SK-N-SH (cell line): ENCODE measurements at regions not wholly inside any gene's neighbourhood (a gene's known extent, or its start where the extent isn't known, plus 50 kb on each side); places are given as distances from the start of the nearest gene placed in this dataset.

ENCODE experiments used
- CTCF ChIA-PET: fragments of 300-600, 350-600 bp; formaldehyde crosslinking; extraction: SDS; loops from one replicate; lab custom pipeline; 2021; lab: Yijun Ruan, JAX
- POLR2A ChIA-PET: fragments of 350-600 bp; sonication (Branson Sonifier 250); formaldehyde crosslinking; extraction: SDS; loops from one replicate; lab custom pipeline; 2020; ENCODE audit warnings: antibody characterized with exemption, inconsistent platforms; lab: Yijun Ruan, JAX
- DNase-seq: peaks from one replicate; pipeline ENCODE4 v3.0.0; 2012
- H2AFZ ChIP-seq: fragments of 200-600 bp; sonication (generic); 2 replicates; pipeline ENCODE4 v1.8.1; 2016; ENCODE audit warnings: antibody characterized with exemption, mild to moderate bottlenecking, low read depth
- H3F3A ChIP-seq: fragments of 200-600 bp; sonication (generic); replicated peaks from 2 replicates; pipeline ENCODE3; 2016; ENCODE audit warnings: antibody characterized with exemption, mild to moderate bottlenecking; ENCODE audit not compliant: insufficient read depth
- H3K27ac ChIP-seq, 2 experiments: fragments of 200-500 bp in 1 of 2; fragments of 200-600 bp in 1 of 2; sonication (Bioruptor generic) in 1 of 2; sonication (generic), shearing (Covaris generic) in 1 of 2; 2 replicates each; pipeline versions ENCODE4 v1.5.1 to v1.6.1; 2014 to 2016; ENCODE audit warnings: low read depth in 2 of 2, inconsistent platforms in 1 of 2, low read length in 1 of 2, mild to moderate bottlenecking in 1 of 2, mixed read lengths in 1 of 2
- H3K27me3 ChIP-seq: fragments of 200-600 bp; sonication (generic), shearing (Covaris generic); 2 replicates; pipeline ENCODE4 v1.6.1; 2016; ENCODE audit warnings: mixed run types; ENCODE audit not compliant: insufficient read depth
- H3K36me3 ChIP-seq, 2 experiments: fragments of 200-500 bp in 1 of 2; fragments of 200-600 bp in 1 of 2; sonication (Bioruptor generic) in 1 of 2; sonication (generic) in 1 of 2; replicated peaks in 1 of 2; 2 replicates each; pipeline versions ENCODE3 to v1.5.1; 2014 to 2016; ENCODE audit warnings: low read length in 1 of 2, mild to moderate bottlenecking in 1 of 2; ENCODE audit not compliant: insufficient read depth in 2 of 2, control insufficient read depth in 1 of 2
- H3K4me1 ChIP-seq, 2 experiments: fragments of 200-500 bp in 1 of 2; fragments of 200-600 bp in 1 of 2; sonication (Bioruptor generic) in 1 of 2; sonication (generic), shearing (Covaris generic) in 1 of 2; 2 replicates each; pipeline versions ENCODE4 v1.5.1 to v1.6.1; 2014 to 2016; ENCODE audit warnings: low read depth in 1 of 2, low read length in 1 of 2, mixed run types in 1 of 2; ENCODE audit not compliant: insufficient read depth in 2 of 2, control insufficient read depth in 1 of 2
- H3K4me2 ChIP-seq: fragments of 200-600 bp; sonication (generic), shearing (Covaris generic); 2 replicates; pipeline ENCODE4 v1.6.1; 2017; ENCODE audit warnings: mixed run types
- H3K4me3 ChIP-seq, 2 experiments: fragments of 200-500 bp in 1 of 2; fragments of 200-600 bp in 1 of 2; sonication (Bioruptor generic) in 1 of 2; sonication (generic), shearing (Covaris generic) in 1 of 2; 2 replicates each; pipeline versions ENCODE4 v1.5.1 to v1.8.1; 2014 to 2016; ENCODE audit warnings: low read depth in 2 of 2, inconsistent platforms in 1 of 2, low read length in 1 of 2, mild to moderate bottlenecking in 1 of 2, mixed read lengths in 1 of 2, moderate library complexity in 1 of 2
- H3K79me2 ChIP-seq: fragments of 200-600 bp; sonication (generic); 2 replicates; pipeline ENCODE4 v1.8.1; 2017; ENCODE audit warnings: mild to moderate bottlenecking; ENCODE audit not compliant: insufficient read depth
- H3K9ac ChIP-seq: fragments of 200-600 bp; sonication (generic); 2 replicates; pipeline ENCODE4 v1.6.1; 2017; ENCODE audit warnings: mixed run types
- H3K9me2 ChIP-seq: fragments of 200-600 bp; sonication (generic); 2 replicates; pipeline ENCODE4 v1.6.1; 2017; ENCODE audit warnings: mixed run types
- H3K9me3 ChIP-seq: fragments of 200-600 bp; sonication (generic); 2 replicates; pipeline ENCODE4 v1.6.1; 2017; ENCODE audit warnings: mixed run types, mild to moderate bottlenecking, moderate library complexity
- H4K20me1 ChIP-seq: fragments of 200-600 bp; sonication (generic); 2 replicates; pipeline ENCODE4 v1.6.1; 2017; ENCODE audit warnings: mild to moderate bottlenecking, mixed run types; ENCODE audit not compliant: insufficient read depth
- EP300 ChIP-seq, 2 experiments: IDR thresholded peaks; 2 replicates each; pipeline versions ENCODE4 v1.4.0 to v1.6.1; 2012; ENCODE audit warnings: borderline replicate concordance in 1 of 2, low read depth in 1 of 2, low read length in 1 of 2
- FOXJ3 ChIP-seq: sonication (generic); formaldehyde crosslinking; IDR thresholded peaks from 2 replicates; pipeline ENCODE4 v1.5.1; 2020; ENCODE audit warnings: mild to moderate bottlenecking, missing genetic modification reagents
- GABPA ChIP-seq: IDR thresholded peaks from 2 replicates; pipeline ENCODE4 v1.4.0; 2012; ENCODE audit warnings: low read depth, mild to moderate bottlenecking
- GATA2 ChIP-seq: sonication (generic); formaldehyde crosslinking; IDR thresholded peaks from 2 replicates; pipeline ENCODE4 v1.5.0; 2020; ENCODE audit warnings: mild to moderate bottlenecking, missing genetic modification reagents
- JUND ChIP-seq: IDR thresholded peaks from 2 replicates; pipeline ENCODE4 v1.4.0; 2012
- MEF2A ChIP-seq: IDR thresholded peaks from 2 replicates; pipeline ENCODE4 v1.4.0; 2012; ENCODE audit warnings: low read depth, borderline replicate concordance
- NFIC ChIP-seq: IDR thresholded peaks from 2 replicates; pipeline ENCODE4 v1.4.0; 2012; ENCODE audit warnings: borderline replicate concordance
- NRF1 ChIP-seq: IDR thresholded peaks from 2 replicates; pipeline ENCODE4 v1.6.1; 2012; ENCODE audit warnings: low read depth, mild to moderate bottlenecking, low read length
- RCOR1 ChIP-seq: fragments of 150-350 bp; IDR thresholded peaks from 2 replicates; pipeline ENCODE4 v1.6.1; 2017; ENCODE audit warnings: antibody characterized with exemption, low read length
- RFX5 ChIP-seq: IDR thresholded peaks from 2 replicates; pipeline ENCODE4 v1.6.1; 2012; ENCODE audit warnings: mild to moderate bottlenecking, improper control_type of control experiment, low read length
- RXRA ChIP-seq: IDR thresholded peaks from 2 replicates; pipeline ENCODE4 v1.4.0; 2012; ENCODE audit warnings: low read depth, mild to moderate bottlenecking, borderline replicate concordance
- TAF1 ChIP-seq: IDR thresholded peaks from 2 replicates; pipeline ENCODE4 v1.6.1; 2012; ENCODE audit warnings: low read depth, mild to moderate bottlenecking, low read length, moderate library complexity, borderline replicate concordance
- TEAD4 ChIP-seq: IDR thresholded peaks from 2 replicates; pipeline ENCODE4 v1.4.0; 2012; ENCODE audit warnings: mild to moderate bottlenecking, borderline replicate concordance; ENCODE audit not compliant: insufficient read depth
- USF1 ChIP-seq: IDR thresholded peaks from 2 replicates; pipeline ENCODE4 v1.4.0; 2012; ENCODE audit warnings: low read depth, borderline replicate concordance
- USF2 ChIP-seq: fragments of 150-350 bp; IDR thresholded peaks from 2 replicates; pipeline ENCODE4 v1.6.1; 2017; ENCODE audit warnings: antibody characterized with exemption, low read length, low read depth, borderline replicate concordance
- YY1 ChIP-seq: IDR thresholded peaks from 2 replicates; pipeline ENCODE4 v1.4.0; 2012; ENCODE audit warnings: low read depth, mild to moderate bottlenecking
- ZBTB33 ChIP-seq: IDR thresholded peaks from 2 replicates; pipeline ENCODE4 v1.4.0; 2012; ENCODE audit warnings: low read depth, borderline replicate concordance
- WGBS: methylation state at CpG from one replicate; pipeline ENCODE4 v1.1.6; 2017; ENCODE audit warnings: low lambda C conversion rate; 5-methylcytosine and 5-hydroxymethylcytosine counted together

- H3K27ac ChIP-seq = no peak overlapping the region
- no peak overlapping the region for H3K4me2 ChIP-seq
- H3K9ac ChIP-seq = no peak overlapping the region
- WGBS = 82% methylated on average over 2 of the region's 2 CpGs
- H3K4me3 ChIP-seq = no peak overlapping the region
- TF ChIP-seq JUND (no peak), GABPA (no peak), MEF2A (no peak), EP300 (IDR thresholded peaks at IDR 0.05; ENCODE audit: borderline replicate concordance in 1 of 2, low read depth in 1 of 2, low read length in 1 of 2) (no peak), USF1 (no peak), TAF1 (no peak), TEAD4 (no peak), RFX5 (no peak), NRF1 (no peak), YY1 (no peak), RCOR1 (no peak), RXRA (no peak), NFIC (no peak), USF2 (no peak), ZBTB33 (no peak), GATA2 (CRISPR knock-in tag) (no peak), FOXJ3 (CRISPR knock-in tag) (no peak)
- H3F3A ChIP-seq = no peaks in the 10 kb centered on the region
- no peak overlapping the region for H2AFZ ChIP-seq
- H4K20me1 ChIP-seq = no peaks in the 10 kb centered on the region
- H3K27me3 ChIP-seq = no peaks in the 10 kb centered on the region
- no peaks in the 10 kb centered on the region for H3K9me3 ChIP-seq
- CTCF ChIA-PET = no interaction called here
- no peaks in the 10 kb centered on the region for H3K9me2 ChIP-seq
- no peaks in the 10 kb centered on the region for H3K4me1 ChIP-seq
- DNase-seq = no peak
- no peaks in the 10 kb centered on the region for H3K36me3 ChIP-seq
- POLR2A ChIA-PET = no interaction called here
- H3K79me2 ChIP-seq = no peaks in the 10 kb centered on the region
Measured at GRCh38 chr4:85298037-85298436, 176.9 kb upstream of the ARHGAP24 start.
